ENCODE measurements at regions not wholly inside any gene's neighbourhood (a gene's known extent, or its start where the extent isn't known, plus 50 kb on each side); places are given as distances from the start of the nearest gene placed in this dataset.

DNA sequence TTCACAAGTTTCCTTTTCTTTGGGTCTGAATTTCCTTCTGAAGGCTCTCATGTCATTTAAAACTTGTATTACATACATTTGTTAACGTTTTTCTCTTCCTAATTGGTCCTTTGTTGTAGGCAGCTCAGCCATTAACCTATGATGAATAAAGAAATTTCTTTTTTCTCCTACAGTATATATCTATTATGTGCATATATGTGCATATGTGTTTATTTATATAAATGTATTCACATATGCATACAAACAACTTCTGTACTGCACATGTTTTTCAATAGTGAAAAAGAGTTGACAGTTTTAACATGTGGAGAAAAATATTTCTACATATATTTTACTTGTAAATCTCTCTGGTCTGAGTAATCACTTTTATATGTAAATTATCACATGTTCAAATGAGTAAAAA is 1674.9 kb upstream of the PCDH20 start:
- Mint-ChIP-seq H3K36me3 (ENCODE audit: low read depth) (no peaks in the 10 kb centered on the region), H3K27me3 (ENCODE audit: insufficient read depth, low read depth, poor library complexity) (no peaks in the 10 kb centered on the region), H3K27ac (no peak overlapping the region), H3K9me3 (no peaks in the 10 kb centered on the region), H3K4me3 (no peak overlapping the region), H3K4me1 (peaks cover 9% of the 10 kb centered on the region)
- no peak overlapping the region for H2AFZ ChIP-seq
- H3K27me3 ChIP-seq (ENCODE audit: insufficient read depth): no peaks in the 10 kb centered on the region
- H3K36me3 ChIP-seq (ENCODE audit: insufficient read depth): no peaks in the 10 kb centered on the region
- no peaks in the 10 kb centered on the region for H3K79me2 ChIP-seq (replicated peaks; ENCODE audit: insufficient read depth)
- H3K4me3 ChIP-seq: no peak overlapping the region
- H3F3A ChIP-seq (replicated peaks; ENCODE audit: low read depth): no peaks in the 10 kb centered on the region
- no peaks in the 10 kb centered on the region for H3K9me2 ChIP-seq (ENCODE audit: insufficient read depth)
- H4K20me1 ChIP-seq (replicated peaks; ENCODE audit: insufficient read depth): no peaks in the 10 kb centered on the region
- H3K4me1 ChIP-seq (ENCODE audit: insufficient read depth): no peaks in the 10 kb centered on the region; the same call in 1 of the 2 replicates
- no peak overlapping the region for H3K4me2 ChIP-seq
- H3K27ac ChIP-seq (ENCODE audit: low read depth): no peak overlapping the region
- ATAC-seq: no peak
- no peak for DNase-seq (ENCODE audit: low spot score)
- TF ChIP-seq, protein P1, sequence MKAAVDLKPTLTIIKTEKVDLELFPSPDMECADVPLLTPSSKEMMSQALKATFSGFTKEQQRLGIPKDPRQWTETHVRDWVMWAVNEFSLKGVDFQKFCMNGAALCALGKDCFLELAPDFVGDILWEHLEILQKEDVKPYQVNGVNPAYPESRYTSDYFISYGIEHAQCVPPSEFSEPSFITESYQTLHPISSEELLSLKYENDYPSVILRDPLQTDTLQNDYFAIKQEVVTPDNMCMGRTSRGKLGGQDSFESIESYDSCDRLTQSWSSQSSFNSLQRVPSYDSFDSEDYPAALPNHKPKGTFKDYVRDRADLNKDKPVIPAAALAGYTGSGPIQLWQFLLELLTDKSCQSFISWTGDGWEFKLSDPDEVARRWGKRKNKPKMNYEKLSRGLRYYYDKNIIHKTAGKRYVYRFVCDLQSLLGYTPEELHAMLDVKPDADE (IDR thresholded peaks at IDR 0.05): no peak
- no peak for TF ChIP-seq NANOG (IDR thresholded peaks at IDR 0.05; ENCODE audit: borderline replicate concordance)
- no peak for TF ChIP-seq ZNF331 (CRISPR knock-in tag; IDR thresholded peaks at IDR 0.05; ENCODE audit: low read depth)
- TF ChIP-seq, protein P2, sequence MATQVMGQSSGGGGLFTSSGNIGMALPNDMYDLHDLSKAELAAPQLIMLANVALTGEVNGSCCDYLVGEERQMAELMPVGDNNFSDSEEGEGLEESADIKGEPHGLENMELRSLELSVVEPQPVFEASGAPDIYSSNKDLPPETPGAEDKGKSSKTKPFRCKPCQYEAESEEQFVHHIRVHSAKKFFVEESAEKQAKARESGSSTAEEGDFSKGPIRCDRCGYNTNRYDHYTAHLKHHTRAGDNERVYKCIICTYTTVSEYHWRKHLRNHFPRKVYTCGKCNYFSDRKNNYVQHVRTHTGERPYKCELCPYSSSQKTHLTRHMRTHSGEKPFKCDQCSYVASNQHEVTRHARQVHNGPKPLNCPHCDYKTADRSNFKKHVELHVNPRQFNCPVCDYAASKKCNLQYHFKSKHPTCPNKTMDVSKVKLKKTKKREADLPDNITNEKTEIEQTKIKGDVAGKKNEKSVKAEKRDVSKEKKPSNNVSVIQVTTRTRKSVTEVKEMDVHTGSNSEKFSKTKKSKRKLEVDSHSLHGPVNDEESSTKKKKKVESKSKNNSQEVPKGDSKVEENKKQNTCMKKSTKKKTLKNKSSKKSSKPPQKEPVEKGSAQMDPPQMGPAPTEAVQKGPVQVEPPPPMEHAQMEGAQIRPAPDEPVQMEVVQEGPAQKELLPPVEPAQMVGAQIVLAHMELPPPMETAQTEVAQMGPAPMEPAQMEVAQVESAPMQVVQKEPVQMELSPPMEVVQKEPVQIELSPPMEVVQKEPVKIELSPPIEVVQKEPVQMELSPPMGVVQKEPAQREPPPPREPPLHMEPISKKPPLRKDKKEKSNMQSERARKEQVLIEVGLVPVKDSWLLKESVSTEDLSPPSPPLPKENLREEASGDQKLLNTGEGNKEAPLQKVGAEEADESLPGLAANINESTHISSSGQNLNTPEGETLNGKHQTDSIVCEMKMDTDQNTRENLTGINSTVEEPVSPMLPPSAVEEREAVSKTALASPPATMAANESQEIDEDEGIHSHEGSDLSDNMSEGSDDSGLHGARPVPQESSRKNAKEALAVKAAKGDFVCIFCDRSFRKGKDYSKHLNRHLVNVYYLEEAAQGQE (IDR thresholded peaks at IDR 0.05; ENCODE audit: unreplicated experiment): no peak
- TF ChIP-seq EZH2phosphoT487 (IDR thresholded peaks at IDR 0.05; ENCODE audit: unreplicated experiment): no peak

DNA sequence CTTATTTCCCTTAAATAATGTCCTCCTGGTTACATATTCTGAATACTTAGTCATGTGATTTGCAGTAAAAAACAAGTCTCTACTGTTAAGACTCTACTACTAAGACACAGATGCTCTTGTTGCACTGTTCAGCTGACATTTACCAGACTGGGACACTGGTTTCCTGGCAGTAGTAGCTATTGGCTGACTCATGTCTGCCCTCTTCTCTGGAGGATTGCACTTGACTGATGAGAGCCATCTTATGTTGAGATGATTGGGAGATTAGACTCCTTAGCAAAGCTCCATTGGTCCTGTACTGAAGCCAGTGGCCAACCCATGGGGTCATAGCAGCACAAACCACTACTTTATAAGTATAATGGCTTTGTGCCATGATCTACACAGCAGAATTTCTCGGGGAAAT is 1672.6 kb upstream of the PCDH20 start:
- Histone ChIP-seq H3K9me2 (ENCODE audit: insufficient read depth) (no peaks in the 10 kb centered on the region), H3F3A (replicated peaks; ENCODE audit: low read depth) (no peaks in the 10 kb centered on the region), H3K27ac (ENCODE audit: low read depth) (no peak overlapping the region), H3K4me3 (no peak overlapping the region), H3K4me2 (no peak overlapping the region), H3K27me3 (ENCODE audit: insufficient read depth) (no peaks in the 10 kb centered on the region), H3K36me3 (ENCODE audit: insufficient read depth) (no peaks in the 10 kb centered on the region), H3K4me1 (ENCODE audit: insufficient read depth) (no peaks in the 10 kb centered on the region; the same call in 1 of the 2 replicates), H4K20me1 (replicated peaks; ENCODE audit: insufficient read depth) (no peaks in the 10 kb centered on the region), H3K79me2 (replicated peaks; ENCODE audit: insufficient read depth) (no peaks in the 10 kb centered on the region), H2AFZ (no peak overlapping the region)
- no peak for ATAC-seq
- Mint-ChIP-seq H3K27me3 (ENCODE audit: insufficient read depth, low read depth, poor library complexity) (no peaks in the 10 kb centered on the region), H3K27ac (no peak overlapping the region), H3K4me1 (peaks cover 4% of the 10 kb centered on the region; the same call in 2 of the 3 replicates), H3K36me3 (ENCODE audit: low read depth) (no peaks in the 10 kb centered on the region), H3K4me3 (no peak overlapping the region), H3K9me3 (no peaks in the 10 kb centered on the region)
- DNase-seq (ENCODE audit: low spot score): no peak
- TF ChIP-seq, protein P1 (IDR thresholded peaks at IDR 0.05): no peak
- TF ChIP-seq, protein P2 (IDR thresholded peaks at IDR 0.05; ENCODE audit: unreplicated experiment): no peak

Data from GM23338 (cell line).